ENCODE measurements at regions not wholly inside any gene's neighbourhood (a gene's known extent, or its start where the extent isn't known, plus 50 kb on each side); places are given as distances from the start of the nearest gene placed in this dataset.

DNA sequence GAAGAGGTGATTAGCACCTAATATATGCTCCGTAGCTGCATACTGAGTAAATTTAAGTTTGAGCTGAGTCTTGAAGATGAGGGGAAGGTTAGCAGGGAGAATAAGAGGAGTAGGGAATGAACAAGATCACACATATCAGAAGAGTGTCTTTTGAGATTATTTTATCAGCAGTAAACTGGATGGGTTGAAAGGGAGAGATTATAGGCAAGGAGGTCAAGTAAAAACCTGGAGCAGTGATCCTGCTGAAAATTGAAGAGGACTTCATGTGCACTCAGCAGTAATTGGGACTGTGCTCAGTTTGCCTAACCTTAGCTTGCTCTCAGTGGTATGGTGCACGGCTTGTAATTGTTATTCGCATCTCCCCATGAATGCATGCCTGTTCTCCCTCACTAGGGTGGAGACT, 79.5 kb upstream of the PICALM start:
- TF ChIP-seq POLR2A (IDR thresholded peaks at IDR 0.05; ENCODE audit: low read depth, low read length), result no peak
- TF ChIP-seq EZH2 (IDR thresholded peaks at IDR 0.05; ENCODE audit: borderline replicate concordance, low read depth, low read length, severe bottlenecking), result no peak
- TF ChIP-seq, protein P1, sequence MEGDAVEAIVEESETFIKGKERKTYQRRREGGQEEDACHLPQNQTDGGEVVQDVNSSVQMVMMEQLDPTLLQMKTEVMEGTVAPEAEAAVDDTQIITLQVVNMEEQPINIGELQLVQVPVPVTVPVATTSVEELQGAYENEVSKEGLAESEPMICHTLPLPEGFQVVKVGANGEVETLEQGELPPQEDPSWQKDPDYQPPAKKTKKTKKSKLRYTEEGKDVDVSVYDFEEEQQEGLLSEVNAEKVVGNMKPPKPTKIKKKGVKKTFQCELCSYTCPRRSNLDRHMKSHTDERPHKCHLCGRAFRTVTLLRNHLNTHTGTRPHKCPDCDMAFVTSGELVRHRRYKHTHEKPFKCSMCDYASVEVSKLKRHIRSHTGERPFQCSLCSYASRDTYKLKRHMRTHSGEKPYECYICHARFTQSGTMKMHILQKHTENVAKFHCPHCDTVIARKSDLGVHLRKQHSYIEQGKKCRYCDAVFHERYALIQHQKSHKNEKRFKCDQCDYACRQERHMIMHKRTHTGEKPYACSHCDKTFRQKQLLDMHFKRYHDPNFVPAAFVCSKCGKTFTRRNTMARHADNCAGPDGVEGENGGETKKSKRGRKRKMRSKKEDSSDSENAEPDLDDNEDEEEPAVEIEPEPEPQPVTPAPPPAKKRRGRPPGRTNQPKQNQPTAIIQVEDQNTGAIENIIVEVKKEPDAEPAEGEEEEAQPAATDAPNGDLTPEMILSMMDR (IDR thresholded peaks at IDR 0.05; ENCODE audit: extremely low read depth in 1 of 2, insufficient read depth in 1 of 2, low read depth in 1 of 2, low read length in 2 of 2), result no peak
- TF ChIP-seq POLR2AphosphoS5 (IDR thresholded peaks at IDR 0.05; ENCODE audit: insufficient read depth, low read depth, low read length), result no peak
- no peak for TF ChIP-seq FOS (IDR thresholded peaks at IDR 0.05; ENCODE audit: borderline replicate concordance, insufficient read depth, low read length)
- no peak for TF ChIP-seq JUN (IDR thresholded peaks at IDR 0.05; ENCODE audit: borderline replicate concordance, insufficient read depth, insufficient read length, low read depth)
- TF ChIP-seq, protein P2, sequence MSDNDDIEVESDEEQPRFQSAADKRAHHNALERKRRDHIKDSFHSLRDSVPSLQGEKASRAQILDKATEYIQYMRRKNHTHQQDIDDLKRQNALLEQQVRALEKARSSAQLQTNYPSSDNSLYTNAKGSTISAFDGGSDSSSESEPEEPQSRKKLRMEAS (IDR thresholded peaks at IDR 0.05; ENCODE audit: insufficient read depth, insufficient read length), result no peak
- TF ChIP-seq MYC (IDR thresholded peaks at IDR 0.05; ENCODE audit: low read depth, low read length), result no peak

All from endothelial cell of umbilical vein (primary cell).